ENCODE measurements at regions not wholly inside any gene's neighbourhood (a gene's known extent, or its start where the extent isn't known, plus 50 kb on each side); places are given as distances from the start of the nearest gene placed in this dataset.

DNA sequence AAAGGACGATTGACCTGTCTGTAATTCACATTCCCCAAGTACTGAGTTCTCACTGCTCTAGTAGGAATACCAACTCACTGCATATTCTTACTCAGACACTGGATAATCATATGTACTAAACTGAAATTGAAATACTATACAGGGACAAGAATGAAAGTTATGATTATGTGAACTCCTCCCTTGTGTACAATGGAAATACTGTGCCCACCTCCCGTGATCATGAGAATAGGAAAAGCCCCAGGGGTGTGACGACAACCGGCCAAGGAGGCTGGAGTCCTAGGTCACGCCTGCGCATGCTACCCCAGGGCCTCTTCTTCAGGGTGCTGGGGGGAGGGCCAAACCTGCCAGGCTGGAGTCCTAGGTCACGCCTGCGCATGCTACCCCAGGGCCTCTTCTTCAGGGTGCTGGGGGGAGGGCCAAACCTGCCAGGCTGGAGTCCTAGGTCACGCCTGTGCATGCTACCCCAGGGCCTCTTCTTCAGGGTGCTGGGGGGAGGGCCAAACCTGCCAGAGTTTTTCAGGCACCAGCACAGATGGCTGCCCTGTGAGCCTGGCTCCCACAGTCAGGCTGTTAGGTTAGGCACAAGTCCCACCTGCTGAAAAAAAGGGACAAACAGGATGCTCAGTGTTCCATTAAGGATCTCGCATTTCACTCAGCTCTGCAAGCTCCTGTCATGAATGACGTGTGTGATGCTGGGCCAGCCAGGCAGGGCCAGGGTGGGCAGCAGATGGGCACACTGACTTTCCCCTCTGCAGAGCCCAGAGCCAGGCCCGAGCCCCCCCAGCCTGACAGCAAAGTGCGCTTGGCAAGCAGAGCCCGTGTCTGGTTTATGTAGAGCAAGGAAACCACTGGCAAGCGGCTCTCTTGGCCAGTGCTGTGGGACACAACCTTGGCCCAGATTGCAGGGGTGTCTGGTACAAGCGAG, 107.7 kb downstream of the FOXF2 start:
- H3K4me1 Mint-ChIP-seq = no peaks in the 10 kb centered on the region
- no peaks in the 10 kb centered on the region for H3K36me3 Mint-ChIP-seq
- peaks cover 5% of the 10 kb centered on the region for H3K9me3 Mint-ChIP-seq
- peaks cover 5% of the 10 kb centered on the region for H3K27me3 Mint-ChIP-seq
- H3K4me3 Mint-ChIP-seq = no peak overlapping the region
- no peak overlapping the region for H3K27ac Mint-ChIP-seq

DNA sequence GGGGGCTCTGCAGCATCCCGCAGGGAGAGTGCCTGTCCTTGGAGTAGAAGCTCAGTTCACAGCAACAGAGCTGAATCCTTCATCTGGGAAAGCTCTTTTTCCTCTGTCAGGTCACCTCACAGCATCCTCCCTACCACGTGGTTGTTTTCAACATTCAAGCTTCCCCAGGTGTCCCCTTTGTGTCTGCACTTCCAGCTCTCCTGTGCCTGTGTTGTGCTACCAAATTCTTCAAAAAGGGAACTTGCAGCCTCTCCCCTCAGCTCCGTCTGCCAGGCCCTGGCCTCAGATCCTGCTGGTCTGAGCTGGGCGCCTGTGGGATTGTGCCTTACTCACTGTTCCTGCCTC, 108.4 kb downstream of the FOXF2 start:
- peaks cover 5% of the 10 kb centered on the region for H3K9me3 Mint-ChIP-seq

DNA sequence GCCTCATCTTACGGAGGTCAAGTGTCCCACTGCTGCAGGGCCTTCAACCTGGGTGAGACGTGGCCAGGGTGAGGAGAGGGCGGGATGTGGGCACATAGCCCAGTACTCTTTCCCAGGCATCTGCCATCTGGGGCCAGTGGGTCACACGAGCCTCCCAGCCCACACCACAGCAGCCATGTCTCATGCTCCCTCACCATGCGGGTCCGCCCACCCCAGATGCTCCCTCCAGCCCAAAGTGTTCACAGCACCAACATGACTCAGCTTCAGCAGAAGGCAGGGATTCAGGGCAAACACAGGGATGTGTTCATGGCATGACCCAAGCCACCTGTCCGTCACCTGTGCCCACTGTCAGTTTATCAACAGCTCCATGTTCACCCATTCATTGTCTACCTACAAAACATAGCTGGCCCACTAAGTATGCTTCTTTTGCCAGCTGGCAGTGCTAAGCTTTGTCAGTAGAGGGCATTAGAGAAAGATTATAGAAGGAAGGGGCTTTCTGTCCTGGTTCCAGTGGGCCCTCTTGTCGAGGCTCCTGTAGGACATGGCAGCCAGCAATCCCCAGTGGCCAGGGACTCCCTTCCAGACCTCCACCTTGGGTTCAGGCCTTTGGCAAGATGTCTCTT, 109.2 kb downstream of the FOXF2 start:
- Mint-ChIP-seq H3K27me3 (peaks cover 5% of the 10 kb centered on the region), H3K36me3 (no peaks in the 10 kb centered on the region), H3K4me3 (no peak overlapping the region), H3K9me3 (peaks cover 5% of the 10 kb centered on the region), H3K4me1 (no peaks in the 10 kb centered on the region), H3K27ac (no peak overlapping the region)

More for the DNA sequence above, 108.4 kb downstream of the FOXF2 start:
- Mint-ChIP-seq H3K27me3 (peaks cover 5% of the 10 kb centered on the region), H3K4me1 (no peaks in the 10 kb centered on the region), H3K27ac (no peak overlapping the region), H3K36me3 (no peaks in the 10 kb centered on the region), H3K4me3 (no peak overlapping the region)

DNA sequence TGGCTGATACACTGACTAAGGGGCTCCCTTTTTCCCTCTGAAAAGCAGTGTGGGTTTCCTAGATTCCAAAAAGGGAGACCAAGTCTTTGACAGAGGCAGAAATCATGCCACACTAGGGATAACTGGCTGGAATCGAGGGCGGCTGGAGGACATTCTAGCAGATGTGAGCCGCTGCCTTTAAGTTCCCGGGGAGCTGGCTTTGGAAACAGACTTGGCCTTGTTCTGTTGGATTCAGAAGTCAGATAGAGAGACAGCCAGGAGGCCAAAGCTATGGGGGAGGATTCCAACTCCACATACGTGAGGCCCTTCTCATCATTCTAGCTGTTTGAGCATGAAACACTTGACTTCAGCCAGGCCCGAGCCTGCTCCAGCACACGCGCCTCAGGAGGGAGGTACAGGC, 109.9 kb upstream of the FOXC1 start:
- H3K4me3 Mint-ChIP-seq = no peak overlapping the region
- H3K27me3 Mint-ChIP-seq = peaks cover 9% of the 10 kb centered on the region
- no peaks in the 10 kb centered on the region for H3K4me1 Mint-ChIP-seq
- no peaks in the 10 kb centered on the region for H3K36me3 Mint-ChIP-seq
- H3K9me3 Mint-ChIP-seq = peaks cover 5% of the 10 kb centered on the region
- no peak overlapping the region for H3K27ac Mint-ChIP-seq

DNA sequence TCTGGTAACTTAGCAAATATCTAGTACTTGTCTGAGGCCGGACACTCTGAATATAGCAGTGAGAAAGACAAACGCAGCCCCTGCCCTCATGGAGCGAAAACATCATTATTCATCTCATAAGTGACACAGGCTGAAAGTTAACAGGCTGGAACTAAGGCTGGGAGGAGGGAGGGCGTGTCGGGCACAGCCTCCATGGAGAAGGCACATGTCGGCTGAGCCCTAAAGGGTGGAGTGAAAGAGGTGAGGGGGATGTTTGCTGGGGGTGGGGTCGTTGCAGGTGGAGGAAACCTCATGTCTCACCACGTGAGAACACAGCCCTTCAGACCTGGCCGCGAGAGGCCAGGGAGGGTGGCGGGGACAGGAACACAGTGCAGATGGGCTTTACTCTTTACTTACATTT, 108.8 kb upstream of the FOXC1 start:
- Mint-ChIP-seq H3K4me1 (no peaks in the 10 kb centered on the region), H3K9me3 (peaks cover 5% of the 10 kb centered on the region), H3K27me3 (peaks cover 9% of the 10 kb centered on the region), H3K36me3 (no peaks in the 10 kb centered on the region), H3K4me3 (no peak overlapping the region), H3K27ac (no peak overlapping the region)

DNA sequence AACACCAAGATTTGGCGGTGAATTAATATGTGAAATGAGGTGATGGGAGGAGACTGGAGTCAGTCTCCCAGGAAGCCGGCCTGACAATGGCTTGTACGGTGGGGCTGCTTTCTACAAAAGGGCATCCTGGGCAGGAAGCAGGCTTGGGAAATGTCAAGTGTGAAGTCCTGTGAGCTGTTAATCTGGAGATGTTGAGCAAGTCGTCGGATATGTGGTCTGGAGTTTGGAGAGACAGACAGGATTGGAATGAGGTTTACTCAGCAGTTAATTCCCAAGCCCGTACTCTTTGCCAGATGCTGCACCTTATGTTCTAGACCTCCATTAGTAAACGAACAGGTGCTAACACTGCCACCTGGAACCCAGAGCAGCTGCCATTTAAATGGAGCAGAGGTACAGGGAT, 107.7 kb upstream of the FOXC1 start:
- Mint-ChIP-seq H3K9me3 (no peaks in the 10 kb centered on the region), H3K27me3 (peaks cover 9% of the 10 kb centered on the region), H3K4me1 (no peaks in the 10 kb centered on the region), H3K36me3 (no peaks in the 10 kb centered on the region), H3K4me3 (no peak overlapping the region), H3K27ac (no peak overlapping the region)

DNA sequence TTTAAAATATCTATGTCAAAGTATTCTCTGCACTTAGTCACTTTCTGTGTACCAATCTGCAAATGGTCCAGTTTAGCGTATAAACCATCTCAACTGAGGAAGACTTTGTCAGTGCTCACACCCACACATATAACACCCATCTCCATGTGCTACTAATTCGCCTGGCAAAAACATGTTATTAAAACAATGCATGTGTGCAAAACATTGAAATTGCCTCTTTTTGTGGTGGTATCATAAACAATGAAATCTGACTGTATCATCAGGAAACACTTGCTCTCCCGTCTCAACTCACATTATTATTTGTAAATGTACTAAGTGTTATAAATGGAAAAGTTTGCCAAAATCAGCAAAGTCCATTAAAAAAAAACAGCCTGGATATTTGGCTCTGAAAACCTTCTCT, 105.9 kb upstream of the FOXC1 start:
- Mint-ChIP-seq H3K4me1 (no peaks in the 10 kb centered on the region), H3K27me3 (peaks cover 9% of the 10 kb centered on the region), H3K36me3 (no peaks in the 10 kb centered on the region), H3K9me3 (no peaks in the 10 kb centered on the region), H3K4me3 (no peak overlapping the region), H3K27ac (no peak overlapping the region)

DNA sequence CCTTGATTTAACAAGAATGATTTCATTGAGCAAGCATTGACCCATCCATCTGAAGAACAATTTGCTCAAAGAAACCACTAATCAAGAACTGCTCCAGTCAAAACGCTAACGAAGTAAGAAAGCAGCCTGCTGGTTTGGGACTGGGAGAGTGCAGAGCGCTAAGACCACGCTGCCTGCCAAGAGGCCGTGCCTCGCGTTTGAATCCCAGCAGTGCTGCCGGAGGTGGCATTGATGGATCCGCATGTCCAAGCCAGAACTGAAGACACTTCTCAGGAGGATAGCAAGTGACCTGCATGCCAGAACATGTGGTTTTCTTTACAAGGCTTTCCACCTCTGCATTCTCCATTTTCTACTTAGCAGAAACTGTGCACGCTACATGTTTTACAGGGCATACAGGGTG, 105.2 kb upstream of the FOXC1 start:
- Mint-ChIP-seq H3K4me3 (no peak overlapping the region), H3K36me3 (peaks cover 4% of the 10 kb centered on the region), H3K27me3 (peaks cover 9% of the 10 kb centered on the region), H3K4me1 (no peaks in the 10 kb centered on the region), H3K9me3 (peaks cover 3% of the 10 kb centered on the region), H3K27ac (no peak overlapping the region)

DNA sequence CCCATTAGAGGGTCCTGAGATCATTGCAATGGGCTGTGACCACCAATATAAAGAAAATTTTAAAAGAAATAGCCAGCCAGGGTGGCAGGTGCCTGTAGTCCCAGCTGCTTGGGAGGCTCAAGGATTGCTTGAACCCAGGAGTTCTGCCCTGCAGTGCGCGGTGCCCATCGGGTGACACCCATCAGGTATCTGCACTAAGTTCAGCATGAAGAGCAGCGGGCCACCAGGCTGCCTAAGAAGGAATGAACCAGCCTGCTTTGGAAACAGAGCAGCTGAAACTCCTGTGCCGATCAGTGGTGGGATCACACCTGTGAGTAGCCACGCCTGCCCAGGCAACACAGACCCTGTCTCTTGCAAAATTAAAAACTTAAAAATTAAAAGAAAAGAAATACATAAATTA, 102.5 kb upstream of the FOXC1 start:
- Mint-ChIP-seq H3K36me3 (peaks cover 5% of the 10 kb centered on the region), H3K27me3 (peaks cover 8% of the 10 kb centered on the region), H3K9me3 (peaks cover 6% of the 10 kb centered on the region), H3K27ac (no peak overlapping the region), H3K4me1 (no peaks in the 10 kb centered on the region), H3K4me3 (no peak overlapping the region)

DNA sequence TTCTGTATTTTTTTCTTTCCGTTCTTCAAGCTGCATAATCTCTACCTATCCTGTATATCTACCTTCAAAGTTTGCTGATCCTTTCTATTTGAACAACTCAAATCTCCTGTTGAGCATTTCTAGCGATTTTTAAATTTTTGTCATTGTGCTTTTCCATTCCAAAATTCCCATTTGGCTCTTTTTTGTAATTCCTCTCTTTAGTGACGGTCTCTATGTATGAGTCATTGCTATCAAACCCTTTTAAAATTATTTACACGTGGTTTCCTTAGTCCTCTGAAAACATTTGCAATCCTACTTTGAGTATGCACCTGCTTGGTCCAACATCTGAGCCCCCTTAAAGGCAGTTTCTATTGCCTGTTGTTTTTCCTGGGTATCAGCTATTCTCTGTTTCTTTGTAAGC, 100.5 kb upstream of the FOXC1 start:
- H3K9me3 Mint-ChIP-seq = peaks cover 6% of the 10 kb centered on the region
- H3K4me1 Mint-ChIP-seq = no peaks in the 10 kb centered on the region
- no peak overlapping the region for H3K27ac Mint-ChIP-seq
- H3K27me3 Mint-ChIP-seq = peaks cover 4% of the 10 kb centered on the region
- H3K36me3 Mint-ChIP-seq = peaks cover 5% of the 10 kb centered on the region
- no peak overlapping the region for H3K4me3 Mint-ChIP-seq

DNA sequence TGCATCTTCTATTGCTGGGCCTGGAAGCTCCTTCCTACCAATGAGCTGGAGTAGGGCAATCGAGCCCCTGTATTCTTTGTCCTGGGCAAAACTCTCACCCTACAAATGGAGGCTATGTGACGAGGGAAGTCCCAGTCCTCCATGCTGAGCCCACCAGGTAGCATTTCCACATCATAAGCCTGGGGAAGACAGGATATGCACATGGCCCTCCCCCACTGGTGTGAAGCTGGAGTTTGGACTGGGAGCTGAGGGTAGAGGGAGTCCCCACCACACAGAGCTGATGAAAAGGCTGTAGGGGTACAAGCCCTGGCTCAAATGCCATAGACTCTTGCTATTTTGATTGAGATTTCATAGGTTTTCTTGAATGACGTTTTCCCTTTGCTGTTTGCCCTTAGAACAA, 99.5 kb upstream of the FOXC1 start:
- H3K9me3 Mint-ChIP-seq = peaks cover 6% of the 10 kb centered on the region

DNA sequence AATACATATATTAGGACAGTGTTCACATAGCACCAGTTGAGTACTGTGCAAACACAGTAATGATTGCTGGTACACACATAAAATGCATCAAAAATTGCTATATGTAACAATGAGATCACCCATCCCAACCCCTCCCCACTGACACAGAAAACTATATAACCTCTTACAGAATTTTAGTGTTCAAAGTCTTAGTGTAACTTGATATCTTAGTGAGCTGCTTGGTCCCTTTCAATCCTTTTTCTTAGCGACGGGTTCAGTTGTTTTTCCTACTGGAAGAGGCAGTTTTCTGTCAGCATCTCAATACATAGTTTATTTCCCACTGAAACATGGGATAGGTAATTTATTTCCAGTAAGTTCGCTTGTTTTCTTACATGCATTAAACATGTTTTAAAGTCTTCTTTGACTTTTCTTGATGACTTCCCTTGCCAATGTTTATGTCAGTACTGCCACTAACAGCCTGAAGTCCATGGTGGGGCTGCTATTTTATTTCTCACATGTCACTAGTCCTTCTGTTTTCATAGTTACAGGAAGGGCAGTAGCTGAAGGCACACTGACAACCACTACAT, 96.4 kb upstream of the FOXC1 start:
- H3K36me3 Mint-ChIP-seq = peaks cover 5% of the 10 kb centered on the region
- no peak overlapping the region for H3K4me3 Mint-ChIP-seq
- H3K9me3 Mint-ChIP-seq = peaks cover 6% of the 10 kb centered on the region
- H3K4me1 Mint-ChIP-seq = peaks cover 3% of the 10 kb centered on the region
- no peak overlapping the region for H3K27ac Mint-ChIP-seq
- peaks cover 11% of the 10 kb centered on the region for H3K27me3 Mint-ChIP-seq

More for the DNA sequence above, 99.5 kb upstream of the FOXC1 start:
- peaks cover 5% of the 10 kb centered on the region for H3K36me3 Mint-ChIP-seq
- H3K27me3 Mint-ChIP-seq = peaks cover 9% of the 10 kb centered on the region
- H3K4me1 Mint-ChIP-seq = no peaks in the 10 kb centered on the region
- H3K4me3 Mint-ChIP-seq = no peak overlapping the region
- no peak overlapping the region for H3K27ac Mint-ChIP-seq

DNA sequence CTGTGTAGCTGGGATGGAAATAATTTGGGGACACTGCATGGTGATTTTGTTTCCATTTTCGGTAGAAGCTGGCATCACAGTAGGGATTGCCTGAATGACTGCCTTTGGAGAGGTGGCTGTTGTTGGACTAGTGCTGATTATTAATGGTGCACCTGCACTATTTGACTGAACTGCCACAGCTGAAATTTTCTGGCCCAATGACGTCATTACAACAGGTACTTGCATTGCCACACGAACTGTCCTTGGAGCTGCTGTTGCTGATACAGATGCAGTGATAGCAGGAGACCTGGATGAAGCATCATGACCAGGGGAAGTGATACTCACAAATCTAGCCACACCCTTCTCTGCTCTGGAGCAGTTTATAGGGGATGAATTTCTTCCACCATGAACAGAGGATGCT, 95.6 kb upstream of the FOXC1 start:
- H3K9me3 Mint-ChIP-seq = peaks cover 6% of the 10 kb centered on the region
- no peak overlapping the region for H3K27ac Mint-ChIP-seq
- peaks cover 5% of the 10 kb centered on the region for H3K36me3 Mint-ChIP-seq
- H3K4me1 Mint-ChIP-seq = peaks cover 3% of the 10 kb centered on the region
- peaks cover 11% of the 10 kb centered on the region for H3K27me3 Mint-ChIP-seq
- H3K4me3 Mint-ChIP-seq = no peak overlapping the region

DNA sequence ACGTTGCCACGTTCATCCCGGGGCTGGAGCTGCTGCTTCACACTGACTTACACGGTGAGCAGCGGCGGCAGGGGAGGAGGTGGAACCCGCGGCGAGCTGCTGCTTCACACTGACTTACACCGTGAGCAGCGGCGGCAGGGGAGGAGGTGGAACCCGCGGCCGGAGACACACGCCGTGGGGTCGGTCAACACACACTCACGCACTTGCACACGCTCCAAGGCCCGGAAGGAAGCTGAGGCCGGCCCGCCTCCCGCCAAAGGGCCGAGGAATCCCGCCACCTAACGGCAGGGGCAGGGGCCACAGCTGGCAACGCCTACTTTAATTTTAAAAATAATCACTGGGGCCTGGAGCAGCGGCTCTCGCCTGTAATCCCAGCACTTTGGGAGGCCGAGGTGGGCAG, 94.4 kb upstream of the FOXC1 start:
- no peak overlapping the region for H3K27ac Mint-ChIP-seq
- H3K4me1 Mint-ChIP-seq = peaks cover 3% of the 10 kb centered on the region
- H3K9me3 Mint-ChIP-seq = no peaks in the 10 kb centered on the region
- no peak overlapping the region for H3K4me3 Mint-ChIP-seq
- H3K36me3 Mint-ChIP-seq = no peaks in the 10 kb centered on the region
- peaks cover 6% of the 10 kb centered on the region for H3K27me3 Mint-ChIP-seq

DNA sequence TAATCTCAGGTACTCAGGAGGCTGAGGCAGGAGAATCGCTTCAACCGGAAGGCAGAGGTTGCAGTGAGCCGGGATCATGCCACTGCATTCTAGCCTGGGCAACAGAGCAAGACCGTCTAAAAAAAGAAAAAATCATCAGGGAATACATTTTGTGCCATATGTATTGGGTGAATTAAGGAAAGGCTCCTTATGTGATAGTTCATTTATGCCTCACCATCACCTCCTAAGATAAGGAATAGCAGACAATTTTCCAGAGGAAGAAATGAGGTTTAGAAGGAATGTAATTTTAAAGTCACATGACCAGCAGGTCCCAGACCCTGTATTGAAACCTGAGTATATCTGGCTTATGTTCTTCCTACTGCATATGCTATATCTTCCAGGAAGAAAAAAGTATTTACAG, 93.9 kb upstream of the FOXC1 start:
- Mint-ChIP-seq H3K4me1 (peaks cover 3% of the 10 kb centered on the region), H3K36me3 (no peaks in the 10 kb centered on the region), H3K9me3 (no peaks in the 10 kb centered on the region), H3K27me3 (peaks cover 6% of the 10 kb centered on the region), H3K4me3 (no peak overlapping the region), H3K27ac (no peak overlapping the region)

Data from activated naive CD4-positive, alpha-beta T cell treated with anti-CD3 and anti-CD28 coated beads, Interleukin-2, amount 50 U/mL, for 24 hours (primary cell).